H7 (cell line): ENCODE measurements at regions not wholly inside any gene's neighbourhood (a gene's known extent, or its start where the extent isn't known, plus 50 kb on each side); places are given as distances from the start of the nearest gene placed in this dataset.
A peak's percentile ranks its signal among the peaks of the same experiment; 100 is the strongest.
"Not testable (repeated sequence)": the region's sequence is repeated elsewhere in the genome, so short reads cannot be mapped to it uniquely, and the experiment has no call there.

Experiments
- DNase-seq: peaks from one replicate; pipeline ENCODE4 v3.0.0; 2012
- H3K27me3 ChIP-seq: 2 replicates; pipeline ENCODE4 v1.6.0; 2011; ENCODE audit warnings: mild to moderate bottlenecking, low read length; ENCODE audit not compliant: control insufficient read depth, insufficient read depth
- H3K36me3 ChIP-seq: replicated peaks from 2 replicates; pipeline ENCODE4 v1.5.1; 2011; ENCODE audit warnings: low read length; ENCODE audit not compliant: control insufficient read depth, insufficient read depth
- H3K4me3 ChIP-seq: 2 replicates; pipeline ENCODE4 v1.5.1; 2011; ENCODE audit warnings: low read depth, mild to moderate bottlenecking, control low read depth, low read length, moderate library complexity; ENCODE audit not compliant: insufficient read depth

DNA sequence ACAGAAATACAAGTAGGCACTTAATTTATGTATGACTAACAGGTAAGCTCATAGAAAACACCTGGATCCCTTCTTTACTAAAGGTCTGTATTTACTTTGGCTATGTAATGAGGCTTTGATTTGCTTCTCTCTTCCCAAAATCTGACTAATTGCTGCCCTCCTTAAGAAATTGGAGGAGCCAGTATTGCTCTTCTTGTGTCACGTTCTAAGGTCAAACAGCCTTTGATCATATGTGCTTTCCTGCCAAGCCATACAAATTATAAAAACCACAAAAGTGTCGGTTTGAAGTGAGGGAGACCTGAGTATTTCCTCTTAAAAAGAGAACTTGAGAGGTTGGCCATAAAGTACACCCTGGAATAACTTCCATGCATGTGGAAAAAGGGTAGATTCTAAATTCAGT lies 112.1 kb upstream of the MB21D2 start:
- H3K4me3 ChIP-seq: no peak overlapping the region
- DNase-seq: no peak
- H3K36me3 ChIP-seq: no peaks in the 10 kb centered on the region
- no peaks in the 10 kb centered on the region for H3K27me3 ChIP-seq

DNA sequence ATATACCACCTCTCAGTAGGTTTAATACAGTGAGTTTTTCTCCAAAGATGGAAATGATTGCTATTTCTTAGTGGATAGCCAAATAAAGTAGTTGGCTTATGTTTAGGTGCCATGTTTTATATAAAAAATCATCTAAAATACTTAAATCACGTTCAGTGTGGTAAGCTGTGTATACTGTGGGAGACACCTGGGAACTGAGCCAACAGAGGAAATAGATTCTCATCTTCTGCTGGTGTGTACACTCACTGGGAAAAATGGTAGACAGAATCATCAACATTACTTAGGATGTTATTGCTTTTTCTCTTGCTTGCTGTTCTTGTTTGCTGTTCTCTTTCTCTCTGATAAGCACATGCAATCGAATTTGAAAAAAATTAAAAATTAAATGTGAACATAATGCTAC lies 112.6 kb upstream of the MB21D2 start:
- Histone ChIP-seq H3K36me3 (no peaks in the 10 kb centered on the region), H3K4me3 (no peak overlapping the region), H3K27me3 (no peaks in the 10 kb centered on the region)
- no peak for DNase-seq

DNA sequence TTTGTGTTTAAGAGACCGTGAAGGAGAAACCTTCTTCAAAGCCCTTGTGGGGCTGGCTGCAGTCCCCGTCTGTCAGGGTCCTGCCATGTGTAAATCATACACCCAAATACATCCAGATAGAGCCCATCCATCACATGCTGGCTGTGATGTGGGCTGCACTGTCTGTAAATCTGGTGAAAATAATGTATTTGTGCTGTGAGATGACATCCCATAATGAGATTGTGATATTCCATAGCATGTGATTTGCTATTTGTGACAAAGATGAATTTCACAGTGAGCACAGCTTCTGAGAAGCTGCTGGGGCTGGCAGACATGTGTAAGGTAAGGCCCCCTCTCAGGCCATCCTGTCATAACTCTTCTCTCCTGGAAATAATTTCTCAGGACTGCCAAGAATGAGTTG lies 114.3 kb upstream of the MB21D2 start:
- no peak for DNase-seq
- no peaks in the 10 kb centered on the region for H3K36me3 ChIP-seq
- no peak overlapping the region for H3K4me3 ChIP-seq
- no peaks in the 10 kb centered on the region for H3K27me3 ChIP-seq

DNA sequence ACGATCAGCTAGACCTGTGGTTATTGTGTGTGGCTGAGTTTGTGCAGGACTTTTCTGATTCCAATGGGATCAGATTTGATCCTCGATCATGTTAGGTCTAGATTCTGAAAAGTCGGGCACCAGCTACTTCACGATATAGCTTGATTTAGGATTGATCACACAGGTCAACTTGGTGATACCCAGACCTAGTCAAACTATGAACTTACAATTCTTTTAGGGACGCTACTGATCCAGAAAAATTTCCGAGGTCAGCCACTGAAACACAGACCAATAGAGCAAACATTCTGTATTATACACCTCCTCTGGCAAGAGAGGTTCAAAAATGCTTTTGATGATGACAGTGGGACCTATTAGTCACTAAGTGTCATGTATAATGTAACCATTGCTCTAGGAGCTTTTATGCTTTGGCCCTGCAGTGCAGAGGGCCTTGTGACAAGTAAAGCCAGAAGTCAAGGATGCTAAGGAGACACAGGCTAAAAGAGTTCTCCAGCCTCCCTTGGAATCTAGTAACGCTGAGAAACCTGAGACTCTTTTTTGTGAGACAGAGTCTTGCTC lies 115.6 kb upstream of the MB21D2 start:
- Histone ChIP-seq H3K27me3 (no peaks in the 10 kb centered on the region), H3K4me3 (no peak overlapping the region), H3K36me3 (no peaks in the 10 kb centered on the region)
- DNase-seq: no peak

DNA sequence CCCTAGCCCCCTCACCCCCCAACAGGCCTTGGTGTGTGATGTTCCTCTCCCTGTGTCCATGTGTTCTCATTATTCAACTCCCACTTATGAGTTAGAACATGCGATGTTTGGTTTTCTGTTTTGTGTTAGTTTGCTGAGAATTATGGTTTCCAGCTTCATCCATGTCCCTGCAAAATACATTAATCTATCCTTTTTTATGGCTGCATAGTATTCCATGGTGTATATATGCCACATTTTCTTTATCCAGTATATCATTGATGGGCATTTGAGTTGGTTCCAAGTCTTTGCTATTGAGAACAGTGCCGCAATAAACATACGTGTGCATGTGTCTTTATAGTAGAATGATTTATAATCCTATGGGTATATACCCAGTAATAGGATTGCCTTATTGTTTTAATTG lies 120.2 kb upstream of the MB21D2 start:
- H3K36me3 ChIP-seq, DNase-seq, H3K4me3 ChIP-seq, H3K27me3 ChIP-seq: not testable (repeated sequence)

DNA sequence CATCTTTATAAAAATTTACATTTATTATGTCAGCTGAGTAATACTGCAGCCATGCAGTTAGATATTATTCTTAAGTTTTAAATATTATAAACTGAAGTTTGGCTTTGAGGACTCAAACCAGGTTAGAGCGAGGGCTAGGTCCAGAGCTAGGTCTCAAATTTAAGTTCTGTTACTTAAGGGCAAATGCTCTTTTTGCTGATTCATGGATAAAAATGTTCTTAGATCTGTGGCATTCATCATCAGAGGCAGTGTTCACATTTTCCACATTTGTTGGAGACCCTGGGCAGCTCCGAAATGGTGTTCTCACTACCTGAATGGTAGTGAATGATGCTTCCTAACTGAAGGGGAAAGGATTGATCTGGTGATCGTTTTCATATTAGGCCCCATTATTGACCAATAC lies 121.4 kb upstream of the MB21D2 start:
- Histone ChIP-seq H3K36me3 (no peaks in the 10 kb centered on the region), H3K27me3 (no peaks in the 10 kb centered on the region), H3K4me3 (no peak overlapping the region)
- no peak for DNase-seq

DNA sequence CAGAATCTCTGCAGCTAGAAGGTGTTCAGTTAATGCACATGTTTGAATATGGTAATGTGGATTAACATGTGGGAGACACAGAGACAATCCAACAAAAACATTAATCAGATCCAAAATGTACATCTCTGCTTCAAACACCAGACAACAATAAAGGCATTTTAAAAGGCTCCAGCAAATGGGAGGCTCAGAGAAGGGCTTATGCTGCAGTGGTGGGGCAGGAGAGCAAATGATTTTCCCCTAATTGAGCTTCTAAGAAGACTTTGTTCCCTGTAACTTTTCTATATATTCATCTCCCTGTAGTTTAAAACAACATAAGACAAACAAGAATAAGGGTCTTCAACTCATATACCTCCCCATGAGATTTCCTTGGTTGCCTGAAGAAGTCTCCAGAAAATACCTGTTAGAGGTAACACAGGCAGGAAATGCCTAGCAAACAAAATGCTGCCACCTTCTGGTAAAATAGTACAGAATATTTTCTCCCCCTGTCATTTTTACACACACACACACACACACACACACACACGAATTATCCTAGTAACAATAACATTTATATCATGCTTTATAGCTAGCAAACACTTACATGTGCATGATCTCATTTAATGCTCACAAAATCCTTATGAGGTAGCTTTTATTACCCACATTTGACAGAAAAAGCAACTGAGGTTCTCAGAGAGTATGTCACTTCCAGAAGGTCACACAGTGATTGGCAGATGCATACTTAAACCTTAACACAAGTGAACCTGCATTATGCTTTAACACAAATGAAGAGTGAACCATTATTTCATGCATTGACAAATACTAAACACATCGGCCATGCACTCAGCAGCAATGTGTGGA lies 123.4 kb upstream of the MB21D2 start:
- no peaks in the 10 kb centered on the region for H3K27me3 ChIP-seq
- no peaks in the 10 kb centered on the region for H3K36me3 ChIP-seq
- no peak overlapping the region for H3K4me3 ChIP-seq
- peak; percentile 56 for DNase-seq

DNA sequence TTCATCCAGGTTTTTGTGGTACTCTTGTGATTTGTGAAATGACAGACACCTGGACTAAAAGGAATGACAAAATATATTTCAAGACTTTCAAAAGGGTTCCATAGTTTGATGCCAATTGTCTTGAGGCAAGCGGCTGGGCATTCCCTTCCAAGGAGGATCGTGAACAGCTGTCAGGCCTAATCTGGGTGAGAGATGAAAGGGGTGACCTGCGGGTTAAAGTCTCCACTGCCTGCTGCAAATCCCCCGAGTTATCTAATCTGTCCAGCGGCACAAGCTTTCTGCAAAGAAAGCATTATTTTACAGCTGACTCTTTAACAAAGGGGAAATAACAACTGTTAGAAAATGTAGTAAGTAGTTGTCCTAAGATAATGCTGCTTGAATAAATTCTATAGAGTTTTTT lies 128.7 kb upstream of the MB21D2 start:
- no peak for DNase-seq
- Histone ChIP-seq H3K4me3 (no peak overlapping the region), H3K27me3 (no peaks in the 10 kb centered on the region)

DNA sequence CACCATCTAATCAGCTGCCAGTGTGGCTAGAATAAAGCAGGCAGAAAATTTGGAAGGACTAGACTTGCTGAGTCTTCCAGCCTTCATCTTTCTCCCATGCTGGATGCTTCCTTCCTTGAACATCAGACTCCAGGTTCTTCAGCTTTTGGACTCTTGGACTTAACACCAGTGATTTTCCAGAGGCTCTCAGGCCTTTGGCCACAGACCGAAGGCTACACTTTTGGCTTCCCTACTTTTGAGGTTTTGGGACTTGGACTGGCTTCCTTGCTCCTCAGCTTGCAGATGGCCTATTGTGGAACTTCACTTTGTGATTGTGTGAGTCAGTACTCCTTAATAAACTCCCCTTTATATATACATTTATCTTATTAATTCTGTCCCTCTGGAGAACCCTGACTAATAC lies 129.8 kb upstream of the MB21D2 start:
- not testable (repeated sequence) for H3K36me3 ChIP-seq, H3K4me3 ChIP-seq, DNase-seq, H3K27me3 ChIP-seq

More for the DNA sequence above, 128.7 kb upstream of the MB21D2 start:
- H3K36me3 ChIP-seq: no peaks in the 10 kb centered on the region

DNA sequence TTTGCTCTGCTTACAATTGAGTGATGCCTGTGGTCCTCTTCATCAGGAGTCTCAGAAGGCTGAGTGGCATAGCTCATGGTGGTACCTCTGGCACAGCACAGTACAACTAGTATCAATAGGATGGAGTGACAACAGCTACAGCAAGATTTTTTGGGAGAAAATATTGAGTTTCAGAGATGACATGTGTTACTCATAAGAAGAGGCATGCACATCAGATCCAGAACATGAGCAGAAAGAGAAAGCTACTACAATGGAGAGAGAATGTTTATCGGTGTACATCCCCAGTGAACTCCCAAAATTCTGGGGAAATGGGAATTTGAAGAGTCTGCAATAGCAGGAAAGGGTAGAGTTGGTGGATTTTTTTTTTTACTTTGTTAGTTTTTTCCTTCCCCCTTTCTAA lies 130.5 kb upstream of the MB21D2 start:
- no peaks in the 10 kb centered on the region for H3K36me3 ChIP-seq
- H3K27me3 ChIP-seq: no peaks in the 10 kb centered on the region
- no peak overlapping the region for H3K4me3 ChIP-seq
- no peak for DNase-seq

DNA sequence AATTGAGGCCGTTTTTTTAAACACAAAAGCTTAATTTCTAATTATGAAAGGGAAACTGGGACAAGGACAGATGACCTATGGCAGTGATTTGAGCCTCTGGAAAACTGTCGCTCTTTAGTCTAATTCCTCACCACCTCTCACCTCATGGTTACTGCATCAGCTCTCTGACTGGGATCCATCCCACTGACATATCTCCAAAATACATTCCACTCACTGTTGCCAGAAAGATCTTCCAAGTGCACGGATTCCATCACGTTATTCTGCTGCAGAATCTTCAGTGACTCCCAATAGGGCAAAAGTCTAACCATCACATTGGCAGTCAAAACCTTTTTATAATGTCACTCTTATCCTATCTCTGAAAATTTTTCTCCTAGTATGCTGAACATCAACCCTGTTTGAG lies 132.3 kb upstream of the MB21D2 start:
- H3K27me3 ChIP-seq: no peaks in the 10 kb centered on the region
- DNase-seq: no peak

DNA sequence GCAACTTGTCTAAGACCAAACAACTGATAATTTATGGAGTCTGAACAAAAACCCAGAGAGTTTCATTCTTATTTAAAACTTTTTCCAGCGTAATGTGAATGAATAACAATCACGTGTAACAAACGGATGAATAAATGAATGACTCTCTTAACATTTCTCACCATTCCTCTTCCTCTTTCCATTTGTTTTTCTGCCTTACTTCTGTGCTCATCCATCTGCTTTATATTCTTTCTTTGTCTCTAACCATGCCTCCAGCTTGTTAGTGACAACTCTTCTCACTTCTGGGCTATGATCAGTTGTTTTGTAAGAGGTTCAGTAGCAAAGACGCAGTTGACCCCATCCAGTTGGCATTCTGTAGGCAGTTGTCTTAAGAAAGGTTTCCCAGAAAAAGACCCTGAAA lies 133.7 kb upstream of the MB21D2 start:
- H3K4me3 ChIP-seq: no peak overlapping the region
- H3K36me3 ChIP-seq: no peaks in the 10 kb centered on the region
- no peaks in the 10 kb centered on the region for H3K27me3 ChIP-seq

More for the DNA sequence above, 132.3 kb upstream of the MB21D2 start:
- no peak overlapping the region for H3K4me3 ChIP-seq
- no peaks in the 10 kb centered on the region for H3K36me3 ChIP-seq

DNA sequence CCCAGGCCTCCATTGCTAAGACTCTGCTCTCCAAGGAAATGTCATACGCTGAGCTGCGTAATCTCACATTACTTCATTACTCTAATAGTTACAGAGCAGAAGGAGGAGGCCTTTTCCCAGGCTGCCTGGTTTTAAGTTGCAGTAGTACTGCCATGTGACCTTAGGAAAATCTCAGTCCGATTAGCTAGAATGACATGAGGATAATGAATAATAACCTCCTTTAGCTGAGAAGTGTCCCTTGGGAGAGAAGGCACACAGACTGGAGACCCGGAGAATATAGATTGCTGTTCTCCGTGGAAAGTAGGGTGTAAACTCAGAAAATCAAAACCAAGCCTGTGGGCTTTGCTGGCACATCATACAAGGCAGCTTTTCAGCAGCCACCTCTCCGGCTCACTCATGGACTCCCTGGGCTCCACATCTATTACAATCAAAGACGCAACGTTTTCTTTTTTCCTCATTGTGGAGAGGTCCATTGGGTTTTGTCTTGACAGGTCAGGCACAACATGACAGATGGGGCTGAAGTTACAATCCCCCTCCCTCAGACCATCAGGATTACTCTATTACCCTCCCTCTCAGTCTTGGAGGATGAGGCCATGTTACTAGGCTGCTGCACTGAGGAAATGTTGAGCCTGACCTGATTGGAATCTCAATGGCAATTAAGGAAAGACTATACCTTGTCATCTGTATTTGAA lies 134.8 kb upstream of the MB21D2 start:
- H3K27me3 ChIP-seq: no peaks in the 10 kb centered on the region
- no peaks in the 10 kb centered on the region for H3K36me3 ChIP-seq
- no peak for DNase-seq
- no peak overlapping the region for H3K4me3 ChIP-seq

More for the DNA sequence above, 133.7 kb upstream of the MB21D2 start:
- no peak for DNase-seq

DNA sequence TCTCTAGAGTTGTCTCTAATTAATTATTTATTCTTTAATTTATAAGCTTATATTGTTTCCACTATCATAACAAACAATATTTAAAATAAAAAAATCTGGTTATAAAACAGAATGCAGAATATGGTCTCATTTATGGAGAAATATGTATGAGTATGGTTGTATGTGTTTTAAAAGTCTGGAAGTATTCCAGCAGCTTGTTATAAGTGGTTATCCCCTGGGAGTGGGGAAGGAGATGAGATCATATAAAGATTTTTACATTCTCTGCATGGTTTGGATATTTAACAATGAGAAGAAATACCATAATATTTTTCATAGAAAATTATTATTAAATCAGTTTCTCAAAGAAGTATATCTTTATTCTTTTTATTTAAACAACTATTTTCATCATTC lies 135.4 kb upstream of the MB21D2 start:
- no peaks in the 10 kb centered on the region for H3K36me3 ChIP-seq
- DNase-seq: no peak
- H3K4me3 ChIP-seq: no peak overlapping the region
- no peaks in the 10 kb centered on the region for H3K27me3 ChIP-seq

DNA sequence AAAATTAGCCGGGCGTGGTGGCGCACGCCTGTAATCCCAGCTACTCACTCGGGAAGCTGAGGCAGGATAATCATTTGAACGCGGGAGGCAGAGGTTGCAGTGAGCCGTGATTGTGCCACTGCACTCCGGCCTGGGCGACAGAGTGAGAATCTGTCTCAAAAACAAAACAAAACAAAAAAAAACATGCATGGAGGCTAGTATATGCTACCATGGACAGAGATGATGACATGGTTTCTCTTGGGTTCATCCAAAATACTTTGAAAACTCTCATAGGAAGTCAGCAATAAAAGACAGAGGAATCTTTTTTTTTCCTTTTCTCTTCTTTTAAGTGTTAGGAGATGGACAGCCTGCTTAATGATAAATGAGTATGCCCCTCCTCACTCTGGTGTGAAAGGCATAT lies 137.7 kb upstream of the MB21D2 start:
- no peak overlapping the region for H3K4me3 ChIP-seq
- no peak for DNase-seq
- H3K27me3 ChIP-seq: no peaks in the 10 kb centered on the region
- H3K36me3 ChIP-seq: no peaks in the 10 kb centered on the region
